Fibroblast of skin of abdomen (primary cell): ENCODE measurements at regions not wholly inside any gene's neighbourhood (a gene's known extent, or its start where the extent isn't known, plus 50 kb on each side); places are given as distances from the start of the nearest gene placed in this dataset.

Experiments
- DNase-seq: peaks from one replicate; pipeline ENCODE4 v3.0.0-alpha.2; 2013

GRCh38 chr5:21168557-21168956 lies 1180.6 kb upstream of the CDH18 start:
- no peak for DNase-seq

DNA sequence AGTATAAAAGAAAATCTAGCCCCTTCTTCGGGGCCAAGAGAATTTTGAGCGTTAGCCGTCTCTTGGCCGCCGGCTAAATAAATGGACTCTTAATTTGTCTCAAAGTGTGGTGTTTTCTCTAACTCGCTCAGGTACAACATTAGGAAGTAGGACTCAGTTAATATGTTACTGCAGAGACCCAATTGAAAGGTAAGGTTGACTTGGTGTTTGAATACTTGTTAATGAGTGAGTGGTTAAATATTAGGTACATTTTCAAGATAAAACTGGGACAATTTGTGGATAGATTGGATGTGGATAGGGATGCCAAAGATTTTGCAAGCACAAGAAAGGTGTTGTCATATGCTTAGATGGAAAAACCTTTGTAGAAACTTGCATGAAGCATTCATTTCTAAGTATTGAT lies 1177.3 kb upstream of the CDH18 start:
- no peak for DNase-seq

DNA sequence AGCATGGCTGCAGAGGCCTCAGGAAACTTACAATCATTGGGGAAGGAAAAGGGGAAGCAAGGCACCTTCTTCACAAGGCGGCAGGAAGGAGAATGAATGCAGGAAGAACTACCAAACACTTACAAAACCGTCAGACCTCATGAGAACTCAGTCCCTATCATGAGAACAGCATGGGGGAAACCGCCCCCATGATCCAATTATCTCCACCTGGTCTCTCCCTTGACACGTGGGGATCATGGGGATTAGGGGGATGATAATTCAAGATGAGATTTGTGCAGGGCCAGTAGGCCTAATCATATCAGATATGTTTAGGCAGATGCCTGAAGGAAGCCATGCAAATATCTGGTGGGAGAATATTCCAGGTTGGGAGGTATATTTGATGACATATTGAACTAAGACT lies 1176.4 kb upstream of the CDH18 start:
- no peak for DNase-seq

DNA sequence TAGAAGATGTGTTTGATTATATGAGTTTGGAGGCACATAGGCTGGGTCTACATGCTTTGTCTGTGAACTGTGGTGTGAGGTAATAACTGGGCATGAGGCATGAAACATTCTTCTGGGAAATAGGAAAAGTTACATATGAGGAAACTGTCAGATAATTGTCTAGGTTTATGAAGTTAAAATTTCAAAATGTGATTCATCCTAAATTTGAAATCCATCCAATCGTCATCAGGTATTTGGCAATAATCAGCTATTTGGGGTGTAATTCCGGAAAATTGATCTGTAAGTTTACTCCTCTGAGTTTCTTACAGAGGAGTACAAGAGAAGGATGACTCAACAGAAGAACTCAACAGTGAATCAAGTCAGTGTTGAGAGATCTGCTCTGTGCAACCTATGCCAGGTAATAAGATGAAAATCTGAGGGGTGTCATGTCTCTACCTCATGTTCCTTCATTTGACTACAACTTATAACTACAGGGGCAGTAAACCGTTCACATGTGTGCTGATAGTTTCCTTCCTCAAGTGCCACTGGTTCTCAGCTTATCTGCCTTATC lies 1171.6 kb upstream of the CDH18 start:
- DNase-seq: peak; percentile 2

- no peak for DNase-seq
Measured at GRCh38 chr5:21154526-21154925, 1166.5 kb upstream of the CDH18 start.

GRCh38 chr5:21152611-21153010 lies 1164.6 kb upstream of the CDH18 start:
- peak; percentile 95 for DNase-seq

GRCh38 chr5:21145376-21145775 lies 1157.4 kb upstream of the CDH18 start:
- DNase-seq: no peak

DNA sequence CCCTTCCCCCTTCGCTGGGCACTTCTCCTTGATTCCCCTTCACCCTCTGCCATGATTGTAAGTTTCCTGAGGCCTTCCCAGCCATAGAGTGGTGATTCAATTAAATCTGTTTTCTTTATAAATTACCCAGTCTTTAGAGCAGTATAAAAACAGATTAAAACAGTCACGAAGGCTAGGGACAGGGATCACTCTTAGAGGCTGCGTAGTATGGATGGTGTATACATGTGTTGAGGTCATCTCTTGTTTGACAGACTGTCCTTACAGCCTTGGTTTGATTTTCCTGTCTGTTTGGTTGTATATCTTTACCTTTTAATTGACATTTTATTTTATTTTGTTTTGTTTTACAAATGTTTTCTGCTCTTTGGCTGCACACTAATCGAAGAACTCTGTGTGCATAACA lies 1155.7 kb upstream of the CDH18 start:
- no peak for DNase-seq

DNA sequence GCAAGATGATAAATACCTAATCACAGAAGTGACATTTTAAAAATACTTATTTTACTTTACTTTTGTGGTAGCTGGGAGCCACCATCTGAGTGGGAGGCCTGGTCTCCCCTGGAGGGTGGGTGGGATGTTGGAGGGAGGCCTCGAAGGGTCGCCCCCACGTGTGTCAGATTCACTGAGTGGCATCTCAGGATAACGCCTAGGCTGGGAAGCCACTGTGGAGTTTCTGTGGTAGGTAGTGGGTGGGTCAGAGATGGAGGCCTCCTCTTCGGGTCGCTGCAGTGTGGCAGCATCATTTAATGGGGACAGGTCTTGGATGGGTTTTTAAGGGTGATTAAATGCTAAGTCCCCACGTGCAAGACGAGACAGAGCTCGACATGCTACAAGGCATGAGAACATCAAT lies 1154.8 kb upstream of the CDH18 start:
- DNase-seq: no peak

DNA sequence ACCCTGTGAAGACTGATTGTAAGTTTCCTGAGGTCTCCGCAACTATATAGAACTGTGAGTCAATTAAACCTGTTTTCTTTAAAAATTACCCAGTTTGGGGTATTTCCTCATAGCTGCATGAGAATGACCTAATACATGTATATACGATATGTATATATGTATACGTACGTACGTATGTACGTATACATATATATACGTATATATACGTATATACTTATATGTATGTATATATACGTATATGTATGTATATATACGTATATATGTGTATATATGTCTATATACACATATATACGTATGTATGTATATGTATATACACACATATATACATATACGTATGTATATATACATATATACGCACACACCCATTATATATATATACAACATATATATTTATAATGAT lies 1153.0 kb upstream of the CDH18 start:
- DNase-seq: no peak

DNA sequence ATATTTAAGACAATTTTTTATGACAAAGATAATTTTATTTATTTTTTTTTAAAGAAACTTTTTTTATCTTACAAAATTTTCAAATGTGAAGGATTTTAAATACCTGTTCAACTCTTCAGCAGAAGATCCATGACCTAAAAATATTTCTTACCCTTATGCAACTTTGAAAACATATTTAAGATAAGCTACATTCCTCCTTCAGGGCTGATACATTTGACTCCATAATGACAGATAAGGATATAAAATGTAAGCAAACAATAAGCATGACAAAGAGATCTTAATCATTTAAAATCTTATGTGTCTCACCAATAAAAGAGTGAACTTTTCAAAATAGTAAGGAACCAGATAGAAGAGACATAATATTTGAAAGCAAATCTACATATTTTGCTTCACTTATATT lies 1138.2 kb upstream of the CDH18 start:
- DNase-seq: no peak

DNA sequence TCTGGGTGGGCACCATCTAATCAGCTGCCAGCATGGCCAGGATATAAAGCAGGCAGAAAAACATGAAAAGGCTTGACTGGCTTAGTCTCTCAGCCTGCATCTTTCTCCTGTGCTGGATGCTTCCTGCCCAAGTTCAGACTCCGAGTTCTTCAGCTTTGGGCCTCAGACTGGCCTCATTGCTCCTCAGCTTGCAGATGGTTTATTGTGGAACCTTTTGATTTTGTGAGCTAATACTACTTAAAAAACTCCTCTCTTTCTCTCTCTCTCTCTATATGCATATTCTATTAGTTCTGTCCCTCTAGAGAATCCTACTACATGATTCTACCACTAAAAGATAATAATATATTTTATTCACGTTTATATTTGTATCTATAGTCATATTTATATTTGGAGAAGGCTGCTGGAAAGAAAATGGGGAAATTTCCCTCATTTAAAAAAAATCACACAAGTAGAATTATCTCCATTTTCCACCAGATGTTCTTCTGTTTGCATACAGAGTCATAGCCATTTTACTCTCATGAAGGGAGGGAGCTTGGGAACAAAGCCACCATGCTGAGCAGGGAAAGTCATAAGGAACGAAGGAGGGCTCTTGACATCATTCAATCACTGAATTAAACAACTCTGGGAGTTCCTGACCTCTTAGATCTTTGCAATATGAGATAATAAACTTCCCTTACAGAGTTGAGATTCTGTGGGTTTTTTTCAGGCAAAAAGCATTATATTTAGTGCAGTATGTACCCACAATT lies 1137.4 kb upstream of the CDH18 start:
- no peak for DNase-seq

GRCh38 chr5:21121213-21121612 lies 1133.2 kb upstream of the CDH18 start:
- no peak for DNase-seq

GRCh38 chr5:21097661-21098060 lies 1109.7 kb upstream of the CDH18 start:
- DNase-seq: no peak

- no peak for DNase-seq
Measured at GRCh38 chr5:21094619-21095018, 1106.6 kb upstream of the CDH18 start.

GRCh38 chr5:21087766-21088165 lies 1099.8 kb upstream of the CDH18 start:
- DNase-seq: no peak

DNA sequence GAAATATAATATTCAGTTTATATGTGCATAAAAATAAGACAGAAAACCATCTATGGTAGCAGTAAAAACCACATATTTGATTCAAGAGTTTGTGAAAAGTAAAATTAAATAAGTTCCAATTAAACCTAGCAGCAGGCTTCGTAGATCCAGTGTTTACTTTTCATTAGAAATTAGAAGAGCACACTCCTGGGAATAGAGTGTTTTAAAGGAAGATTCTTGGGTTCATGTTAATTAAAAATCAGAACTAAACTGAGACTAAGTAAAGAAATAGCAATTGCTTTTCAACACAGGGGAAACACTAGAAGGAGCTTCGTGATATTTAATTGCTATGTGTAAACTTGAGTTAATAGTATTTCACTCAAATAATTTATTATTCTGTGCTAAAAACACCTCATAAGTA lies 1097.8 kb upstream of the CDH18 start:
- DNase-seq: no peak

- DNase-seq: no peak
Measured at GRCh38 chr5:21071986-21072385, 1084.0 kb upstream of the CDH18 start.

GRCh38 chr5:21071421-21071820 lies 1083.4 kb upstream of the CDH18 start:
- no peak for DNase-seq

- DNase-seq: no peak
Measured at GRCh38 chr5:21070858-21071257, 1082.9 kb upstream of the CDH18 start.

- no peak for DNase-seq
Measured at GRCh38 chr5:21067724-21068123, 1079.7 kb upstream of the CDH18 start.

DNA sequence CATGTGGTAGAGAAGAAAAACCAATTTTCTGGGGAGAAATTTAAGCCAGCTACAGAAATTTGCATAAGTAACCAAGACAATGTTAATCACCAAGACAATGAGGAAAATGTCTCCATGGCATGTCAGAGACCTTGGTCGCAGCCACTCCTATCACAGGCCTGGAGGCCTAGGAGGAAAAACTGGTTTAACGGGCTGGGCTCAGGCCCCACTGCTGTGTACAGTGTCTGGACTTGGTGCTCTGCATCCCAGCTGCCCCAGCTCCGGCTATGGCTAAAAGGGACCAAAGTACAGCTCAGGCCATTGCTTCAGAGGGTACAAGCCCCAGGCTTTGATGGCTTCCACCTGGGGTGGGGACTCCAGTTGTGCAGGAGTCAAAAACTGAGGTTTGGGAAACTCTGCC lies 1075.1 kb upstream of the CDH18 start:
- no peak for DNase-seq

DNA sequence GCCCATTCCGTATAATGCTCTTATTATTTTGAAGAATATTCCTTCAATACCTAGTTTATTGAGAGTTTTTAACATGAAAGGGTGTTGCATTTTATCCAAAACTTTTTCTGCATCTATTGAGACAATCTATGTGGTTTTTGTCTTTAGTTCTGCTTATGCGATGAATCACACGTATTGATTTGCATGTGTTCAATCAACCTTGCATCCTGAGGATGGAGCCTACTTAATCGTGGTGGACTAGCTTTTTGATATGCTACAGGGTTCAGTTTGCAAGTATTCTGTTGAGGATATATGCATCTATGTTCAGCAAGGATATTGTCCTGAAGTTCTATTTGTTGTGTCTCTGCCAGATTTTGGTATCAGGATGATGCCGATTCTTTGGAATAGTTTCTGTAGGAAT lies 1070.3 kb upstream of the CDH18 start:
- no peak for DNase-seq

GRCh38 chr5:21051945-21052344 lies 1063.9 kb upstream of the CDH18 start:
- no peak for DNase-seq

- no peak for DNase-seq
Measured at GRCh38 chr5:21049901-21050300, 1061.9 kb upstream of the CDH18 start.
